NCI-H2081 (cell line): ENCODE measurements at regions not wholly inside any gene's neighbourhood (a gene's known extent, or its start where the extent isn't known, plus 50 kb on each side); places are given as distances from the start of the nearest gene placed in this dataset.
A peak's percentile ranks its signal among the peaks of the same experiment; 100 is the strongest.
"Not testable (repeated sequence)": the region's sequence is repeated elsewhere in the genome, so short reads cannot be mapped to it uniquely, and the experiment has no call there.

ENCODE experiments used
- DNase-seq, 2 experiments: peaks; one replicate each; lab custom pipeline; 2025; lab: John Stamatoyannopoulos, UW

GRCh38 chr20:29763821-29764511 is 1493.5 kb upstream of the DEFB115 start:
- no peak for DNase-seq

- DNase-seq = peak; percentile 42 to 51
These were observed 1492.4 kb upstream of the DEFB115 start for GRCh38 chr20:29764922-29765610.

- DNase-seq = not testable (repeated sequence)
These were observed 1479.4 kb upstream of the DEFB115 start for GRCh38 chr20:29778033-29778432.

- not testable (repeated sequence) for DNase-seq
These were observed 1476.2 kb upstream of the DEFB115 start for GRCh38 chr20:29781217-29781616.

GRCh38 chr20:29781891-29782290 is 1475.6 kb upstream of the DEFB115 start:
- DNase-seq = not testable (repeated sequence)

- not testable (repeated sequence) for DNase-seq
These were observed 1470.0 kb upstream of the DEFB115 start for GRCh38 chr20:29787456-29787855.

GRCh38 chr20:29790510-29790909 is 1467.0 kb upstream of the DEFB115 start:
- no peak for DNase-seq

- DNase-seq = not testable (repeated sequence)
These were observed 1426.0 kb upstream of the DEFB115 start for GRCh38 chr20:29831508-29831907.

- DNase-seq = not testable (repeated sequence)
These were observed 1389.5 kb upstream of the DEFB115 start for GRCh38 chr20:29868014-29868413.

- DNase-seq = not testable (repeated sequence)
These were observed 1388.8 kb upstream of the DEFB115 start for GRCh38 chr20:29868688-29869087.

GRCh38 chr20:29871816-29872215 is 1385.6 kb upstream of the DEFB115 start:
- not testable (repeated sequence) for DNase-seq

GRCh38 chr20:29873946-29874345 is 1383.5 kb upstream of the DEFB115 start:
- DNase-seq = peak in 1 of 2 experiments; percentile 6

GRCh38 chr20:29874476-29875202 is 1382.8 kb upstream of the DEFB115 start:
- DNase-seq = no peak

- DNase-seq = not testable (repeated sequence)
These were observed 1382.0 kb upstream of the DEFB115 start for GRCh38 chr20:29875321-29876083.

- DNase-seq = not testable (repeated sequence)
These were observed 1381.2 kb upstream of the DEFB115 start for GRCh38 chr20:29876084-29876910.

- no peak for DNase-seq
These were observed 1380.6 kb upstream of the DEFB115 start for GRCh38 chr20:29876911-29877285.

- DNase-seq = not testable (repeated sequence)
These were observed 1379.8 kb upstream of the DEFB115 start for GRCh38 chr20:29877411-29878280.

GRCh38 chr20:29878281-29878741 is 1379.2 kb upstream of the DEFB115 start:
- DNase-seq = peak; percentile 37 to 50

GRCh38 chr20:29878777-29879442 is 1378.6 kb upstream of the DEFB115 start:
- no peak for DNase-seq
